GM12874 (cell line): ENCODE measurements at regions not wholly inside any gene's neighbourhood (a gene's known extent, or its start where the extent isn't known, plus 50 kb on each side); places are given as distances from the start of the nearest gene placed in this dataset.

ENCODE experiments used
- TF ChIP-seq, protein P1 (sequence below): IDR thresholded peaks from 2 replicates; pipeline ENCODE4 v1.5.1; 2011; ENCODE audit warnings: low read depth, mild to moderate bottlenecking, control low read depth, low read length, moderate library complexity; ENCODE audit not compliant: insufficient read depth

DNA sequence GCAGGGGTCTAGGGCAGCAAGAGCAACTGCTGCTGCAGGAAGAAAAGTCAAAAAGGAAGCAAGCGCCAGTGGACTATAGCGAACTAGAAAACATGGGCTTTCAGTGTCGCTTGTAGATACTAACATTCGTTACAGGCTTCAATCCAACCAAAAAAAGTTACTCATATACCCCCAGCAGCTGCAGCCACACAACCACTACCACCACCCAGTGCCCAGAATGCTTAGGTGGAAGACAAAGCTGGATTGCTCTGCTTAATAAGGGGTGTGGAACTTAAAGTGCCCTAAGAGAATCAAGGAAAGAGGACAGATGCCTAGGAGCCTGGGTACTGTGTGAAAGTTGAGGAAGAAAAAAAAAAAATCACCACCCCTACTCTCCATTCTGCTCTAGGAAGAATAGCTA, 203.6 kb downstream of the ELAVL2 start:
- TF ChIP-seq, protein P1, sequence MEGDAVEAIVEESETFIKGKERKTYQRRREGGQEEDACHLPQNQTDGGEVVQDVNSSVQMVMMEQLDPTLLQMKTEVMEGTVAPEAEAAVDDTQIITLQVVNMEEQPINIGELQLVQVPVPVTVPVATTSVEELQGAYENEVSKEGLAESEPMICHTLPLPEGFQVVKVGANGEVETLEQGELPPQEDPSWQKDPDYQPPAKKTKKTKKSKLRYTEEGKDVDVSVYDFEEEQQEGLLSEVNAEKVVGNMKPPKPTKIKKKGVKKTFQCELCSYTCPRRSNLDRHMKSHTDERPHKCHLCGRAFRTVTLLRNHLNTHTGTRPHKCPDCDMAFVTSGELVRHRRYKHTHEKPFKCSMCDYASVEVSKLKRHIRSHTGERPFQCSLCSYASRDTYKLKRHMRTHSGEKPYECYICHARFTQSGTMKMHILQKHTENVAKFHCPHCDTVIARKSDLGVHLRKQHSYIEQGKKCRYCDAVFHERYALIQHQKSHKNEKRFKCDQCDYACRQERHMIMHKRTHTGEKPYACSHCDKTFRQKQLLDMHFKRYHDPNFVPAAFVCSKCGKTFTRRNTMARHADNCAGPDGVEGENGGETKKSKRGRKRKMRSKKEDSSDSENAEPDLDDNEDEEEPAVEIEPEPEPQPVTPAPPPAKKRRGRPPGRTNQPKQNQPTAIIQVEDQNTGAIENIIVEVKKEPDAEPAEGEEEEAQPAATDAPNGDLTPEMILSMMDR = no peak

DNA sequence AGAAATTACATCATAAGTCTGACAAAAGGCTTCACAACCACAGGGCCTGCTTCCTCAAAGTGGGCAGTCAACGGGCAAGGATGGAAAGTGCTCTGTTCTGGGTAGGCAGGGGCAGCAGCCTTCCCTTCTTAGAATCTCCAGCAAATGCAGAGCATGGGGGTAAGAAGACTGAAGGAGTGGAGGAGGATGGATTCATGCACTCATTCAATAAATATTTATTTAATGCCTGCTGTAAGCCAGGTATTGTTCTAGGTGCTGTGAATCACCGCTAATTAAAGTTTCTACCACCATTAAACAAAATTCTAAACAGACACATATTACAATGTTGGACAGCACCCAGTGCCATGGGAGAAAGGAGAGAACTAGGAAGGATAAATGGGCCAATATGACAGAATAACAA, 195.6 kb downstream of the ELAVL2 start:
- TF ChIP-seq, protein P1 = no peak

DNA sequence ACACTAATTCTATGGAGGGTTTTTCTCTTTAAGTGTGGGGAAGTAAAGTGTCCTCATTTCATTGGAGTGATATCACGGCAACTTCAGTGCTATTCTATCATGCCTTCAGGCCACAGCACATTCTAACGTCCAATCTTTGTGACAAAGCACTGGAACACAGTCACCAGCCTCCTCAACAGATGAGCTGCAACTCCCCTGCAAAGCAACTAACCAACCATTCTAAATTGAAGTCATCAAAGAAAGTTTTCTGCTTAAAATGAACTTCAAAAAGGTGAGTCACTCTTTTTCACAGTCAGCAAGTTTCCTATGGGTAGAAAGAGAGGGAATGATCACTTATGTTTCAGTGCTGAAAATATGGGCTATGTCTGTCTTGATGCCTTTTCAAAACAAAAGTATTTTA, 190.8 kb downstream of the ELAVL2 start:
- TF ChIP-seq, protein P1 = no peak

DNA sequence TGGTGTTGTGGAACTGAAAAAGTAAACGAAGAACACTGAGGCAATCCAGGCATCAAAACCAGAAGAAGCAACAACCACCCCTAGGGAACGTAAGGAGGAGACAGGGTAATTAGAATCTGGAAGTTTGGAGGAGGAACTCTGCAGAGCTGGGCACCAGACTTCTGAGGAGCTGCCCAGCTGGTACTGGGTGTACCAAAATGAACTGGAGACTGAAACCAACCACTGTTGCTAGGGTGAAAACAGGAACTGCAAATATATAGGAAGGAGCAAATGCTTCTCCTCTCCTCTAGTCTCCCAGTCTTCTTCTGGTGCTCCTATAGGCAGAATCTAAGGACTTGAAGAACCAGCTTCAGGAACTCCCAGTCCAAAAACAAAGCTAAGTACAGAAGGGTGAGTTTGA, 189.8 kb downstream of the ELAVL2 start:
- TF ChIP-seq, protein P1 = no peak

DNA sequence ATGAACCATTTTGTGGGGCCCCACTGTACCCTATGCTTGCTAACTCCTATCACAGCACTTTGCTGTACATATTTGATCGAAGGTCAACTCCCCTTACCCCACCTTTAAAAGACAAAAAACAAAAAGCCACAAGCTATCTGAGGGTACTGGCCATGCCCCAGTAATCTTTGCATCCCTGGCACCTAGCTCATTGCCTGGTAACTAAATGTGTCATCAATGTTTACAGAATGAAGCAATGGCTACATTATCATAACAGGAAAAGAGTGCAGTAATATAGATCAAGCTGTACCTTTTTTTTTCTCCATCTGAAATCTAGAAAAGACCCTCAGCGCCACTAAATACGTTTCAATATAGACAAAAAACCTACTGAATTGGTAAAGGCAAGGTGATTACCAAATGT, 188.0 kb downstream of the ELAVL2 start:
- TF ChIP-seq, protein P1 = no peak

DNA sequence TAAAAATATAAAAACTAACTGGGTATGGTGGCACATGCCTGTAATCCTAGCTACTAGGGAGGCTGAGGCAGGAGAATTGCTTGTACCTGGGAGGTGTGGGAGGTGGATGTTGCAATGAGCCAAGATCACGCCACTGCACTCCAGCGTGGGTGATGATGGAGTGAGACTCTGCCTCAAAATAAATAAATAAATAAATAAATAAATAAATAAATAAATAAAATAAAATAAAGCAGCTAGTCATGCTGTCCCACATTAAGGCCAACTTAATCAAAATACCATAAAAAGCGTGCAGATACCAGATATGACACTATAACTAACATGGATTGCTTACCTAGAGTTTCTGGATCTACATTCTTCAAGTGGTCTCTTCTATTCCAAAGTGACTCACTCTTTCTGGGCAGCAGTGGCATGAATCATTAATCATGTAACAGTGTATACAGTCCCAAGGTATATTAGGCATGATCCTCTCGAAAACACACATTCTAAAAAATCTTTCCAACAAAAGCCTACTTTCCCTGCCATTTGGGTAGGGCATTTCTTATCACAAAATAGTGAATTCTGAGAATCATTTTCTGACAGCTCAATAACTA, 187.1 kb downstream of the ELAVL2 start:
- TF ChIP-seq, protein P1 = no peak
